Gastroesophageal sphincter (tissue), 4 donors: ENCODE measurements at regions not wholly inside any gene's neighbourhood (a gene's known extent, or its start where the extent isn't known, plus 50 kb on each side); places are given as distances from the start of the nearest gene placed in this dataset.

Experiments
- ATAC-seq: fragments of 150-250 bp; one replicate; pipeline ENCODE4 v1.9.1; 2016; ENCODE audit warnings: mild to moderate bottlenecking, moderate library complexity
- H3K27ac ChIP-seq, 4 donors: fragments of 200-600 bp; sonication (generic) in 3 of 4; 1 replicate in 3 of 4; 2 replicates in 1 of 4; pipeline ENCODE4 v1.5.1; 2016 to 2019
- H3K27me3 ChIP-seq: fragments of 200-600 bp; sonication (generic); one replicate; pipeline ENCODE4 v1.5.1; 2019
- H3K36me3 ChIP-seq, 2 donors: fragments of 200-600 bp; sonication (generic); one replicate each; pipeline ENCODE4 v1.5.1; 2019; ENCODE audit warnings: control low read depth in 1 of 2
- H3K4me1 ChIP-seq, 3 donors: fragments of 200-600 bp; sonication (generic); 1 replicate in 2 of 3; 2 replicates in 1 of 3; pipeline ENCODE4 v1.5.1; 2016 to 2019; ENCODE audit warnings: control low read depth in 2 of 3
- H3K4me3 ChIP-seq, 2 donors: fragments of 200-600 bp; sonication (generic); one replicate each; pipeline ENCODE4 v1.5.1; 2019; ENCODE audit warnings: mild to moderate bottlenecking in 1 of 2, moderate library complexity in 1 of 2
- H3K9me3 ChIP-seq, 3 donors: fragments of 200-600 bp; sonication (generic); one replicate each; pipeline ENCODE4 v1.5.1; 2017 to 2019; ENCODE audit warnings: control low read depth in 2 of 3
- CTCF ChIP-seq, 4 experiments: fragments of 200-600 bp in 2 of 4; fragments of 450-650 bp in 2 of 4; sonication (generic) in 1 of 4; IDR thresholded peaks; one replicate each; pipeline ENCODE4 v1.5.1; 2017 to 2019; ENCODE audit warnings: antibody characterized with exemption in 4 of 4, mild to moderate bottlenecking in 2 of 4, moderate library complexity in 2 of 4
- EP300 ChIP-seq: sonication (generic); formaldehyde crosslinking; IDR thresholded peaks from one replicate; pipeline ENCODE4 v1.6.1; 2017; ENCODE audit warnings: antibody characterized with exemption, mild to moderate bottlenecking
- POLR2A ChIP-seq, 2 donors: fragments of 450-650 bp; IDR thresholded peaks; one replicate each; pipeline ENCODE4 v1.6.1; 2017; ENCODE audit warnings: antibody characterized with exemption in 2 of 2, mild to moderate bottlenecking in 2 of 2, moderate library complexity in 1 of 2
- POLR2AphosphoS5 ChIP-seq: sonication (generic); formaldehyde crosslinking; IDR thresholded peaks from one replicate; pipeline ENCODE4 v1.6.1; 2017; ENCODE audit warnings: antibody characterized with exemption
- WGBS, 2 donors: methylation state at CpG; one replicate each; pipeline ENCODE4 v1.1.5; 2018; ENCODE audit warnings: low coverage in 1 of 2; 5-methylcytosine and 5-hydroxymethylcytosine counted together

DNA sequence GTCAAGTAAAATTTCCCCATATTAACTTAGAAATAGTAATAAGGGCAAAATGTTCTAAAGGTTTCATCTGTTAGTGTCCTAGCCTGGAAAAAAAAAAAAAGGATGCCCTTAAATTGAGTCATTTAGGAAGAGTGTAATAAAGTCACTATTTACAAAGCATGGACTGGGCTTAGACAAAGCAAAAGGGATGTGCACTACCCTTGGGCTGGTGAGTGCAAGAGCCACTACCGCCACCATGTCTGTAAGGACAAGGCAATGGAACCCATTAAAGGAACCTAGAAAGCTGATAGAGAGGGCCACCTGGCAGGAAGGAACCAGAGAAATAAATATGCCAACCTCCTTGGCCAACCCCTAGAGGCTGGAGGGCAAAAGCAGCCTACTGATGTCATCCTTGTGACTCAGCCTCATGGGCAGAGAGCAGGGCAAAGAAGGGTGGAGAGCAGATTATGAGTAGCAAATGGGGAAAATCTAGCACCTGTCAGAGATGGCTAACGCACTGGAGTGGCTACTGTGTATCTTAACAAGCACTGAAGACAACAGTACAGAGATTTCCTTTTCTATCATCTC lies 59.5 kb upstream of the FUT8 start:
- Histone ChIP-seq H3K4me1 (peaks cover 0 to 5% (median 0%) of the 10 kb centered on the region in 3 donors), H3K27ac (no peak overlapping the region), H3K36me3 (no peaks in the 10 kb centered on the region), H3K9me3 (no peaks in the 10 kb centered on the region), H3K4me3 (no peak overlapping the region), H3K27me3 (no peaks in the 10 kb centered on the region)
- no peak for TF ChIP-seq EP300
- 65% methylated on average over 2 of the region's 2 CpGs; no CpG with 5 or more reads in 1 of the 2 donors for WGBS, 2 donors
- no peak for ATAC-seq

GRCh38 chr14:65354131-65354530 lies 58.4 kb upstream of the FUT8 start:
- no peak overlapping the region for H3K4me3 ChIP-seq

DNA sequence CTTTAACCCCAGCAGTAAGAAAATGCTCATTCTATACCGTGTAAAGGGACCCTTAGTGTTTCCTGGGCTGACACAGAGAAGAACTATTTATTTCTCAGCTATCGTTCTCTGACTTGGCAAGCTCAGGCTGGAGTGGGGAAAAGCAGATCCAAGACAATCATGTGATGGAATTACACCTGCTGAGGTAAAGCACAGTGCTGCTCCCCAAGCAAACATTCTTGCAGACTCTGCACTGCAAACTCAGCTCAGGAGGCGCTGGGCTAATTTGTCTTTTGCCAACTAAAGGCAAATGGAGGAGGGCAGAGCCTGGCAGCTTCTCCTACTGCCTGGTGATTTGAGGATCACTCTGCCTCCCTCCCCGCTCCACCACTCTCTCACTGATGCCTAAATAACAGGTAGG lies 57.8 kb upstream of the FUT8 start:
- Histone ChIP-seq H3K27me3 (no peaks in the 10 kb centered on the region), H3K27ac (no peak overlapping the region), H3K4me1 (peaks cover 0 to 5% (median 0%) of the 10 kb centered on the region in 3 donors), H3K9me3 (no peaks in the 10 kb centered on the region), H3K4me3 (no peak overlapping the region), H3K36me3 (no peaks in the 10 kb centered on the region)
- TF ChIP-seq CTCF (IDR thresholded peaks at IDR 0.05) (no peak), POLR2A (IDR thresholded peaks at IDR 0.05) (no peak), POLR2AphosphoS5 (no peak), EP300 (no peak)
- 59% methylated on average over 3 of the region's 4 CpGs; no CpG with 5 or more reads in 1 of the 2 donors for WGBS, 2 donors
- no peak for ATAC-seq

More at GRCh38 chr14:65354131-65354530, 58.4 kb upstream of the FUT8 start:
- TF ChIP-seq POLR2AphosphoS5 = no peak
- no peak for TF ChIP-seq POLR2A (IDR thresholded peaks at IDR 0.05)
- TF ChIP-seq EP300 = no peak
- no peak for TF ChIP-seq CTCF (IDR thresholded peaks at IDR 0.05)
- Histone ChIP-seq H3K9me3 (no peaks in the 10 kb centered on the region), H3K27ac (no peak overlapping the region), H3K36me3 (no peaks in the 10 kb centered on the region), H3K27me3 (no peaks in the 10 kb centered on the region), H3K4me1 (peaks cover 0 to 5% (median 0%) of the 10 kb centered on the region in 3 donors)
- no CpG with 5 or more reads among the region's 3 CpGs for WGBS, 2 donors
- no peak for ATAC-seq

DNA sequence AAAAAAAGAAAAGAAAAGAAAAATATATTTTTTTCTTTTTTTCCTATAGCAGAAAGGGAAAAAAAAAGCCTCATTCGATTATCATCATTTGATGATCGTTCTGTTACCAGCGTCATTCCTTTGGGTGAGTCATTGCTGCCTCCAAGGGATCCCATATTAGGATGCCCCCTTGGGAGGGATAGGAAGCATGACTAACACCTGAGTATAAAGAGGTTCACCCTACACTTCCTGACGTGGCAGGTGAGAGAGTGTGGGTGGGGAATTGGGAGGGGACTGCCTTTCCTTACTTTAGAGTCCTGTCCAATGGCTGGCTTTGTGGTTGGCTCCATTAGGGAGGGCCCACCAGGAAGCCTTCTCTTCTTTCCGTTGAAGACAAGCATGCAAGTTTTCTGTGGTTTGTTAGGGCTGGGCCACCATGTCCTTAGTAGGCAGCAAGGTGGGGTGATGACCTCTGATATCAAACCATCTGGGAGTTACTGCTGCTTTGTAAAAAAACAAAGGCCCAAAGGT lies 56.1 kb upstream of the FUT8 start:
- H3K4me3 ChIP-seq = no peak overlapping the region
- H3K27ac ChIP-seq = no peak overlapping the region
- H3K9me3 ChIP-seq = no peaks in the 10 kb centered on the region
- ATAC-seq = no peak
- no peaks in the 10 kb centered on the region for H3K27me3 ChIP-seq
- TF ChIP-seq CTCF (IDR thresholded peaks at IDR 0.05) (no peak), POLR2AphosphoS5 (no peak), POLR2A (IDR thresholded peaks at IDR 0.05) (no peak), EP300 (no peak)
- no peaks in the 10 kb centered on the region for H3K36me3 ChIP-seq
- peaks cover 0 to 5% (median 0%) of the 10 kb centered on the region in 3 donors for H3K4me1 ChIP-seq
- WGBS, 2 donors = 49 to 78% methylated on average over 3 to 5 of the region's 5 CpGs

GRCh38 chr14:65357113-65357512 lies 55.4 kb upstream of the FUT8 start:
- no peak for ATAC-seq
- no peaks in the 10 kb centered on the region for H3K9me3 ChIP-seq
- H3K27ac ChIP-seq = no peak overlapping the region
- no peaks in the 10 kb centered on the region for H3K27me3 ChIP-seq
- 19 to 38% methylated on average over 1 to 2 of the region's 2 CpGs for WGBS, 2 donors
- H3K36me3 ChIP-seq = no peaks in the 10 kb centered on the region
- no peak overlapping the region for H3K4me3 ChIP-seq
- no peak for TF ChIP-seq POLR2AphosphoS5
- TF ChIP-seq EP300 = no peak
- TF ChIP-seq CTCF (IDR thresholded peaks at IDR 0.05) = no peak
- TF ChIP-seq POLR2A (IDR thresholded peaks at IDR 0.05) = no peak
- peaks cover 0 to 5% (median 0%) of the 10 kb centered on the region in 3 donors for H3K4me1 ChIP-seq
